Lung (tissue), 11 donors: ENCODE measurements at regions not wholly inside any gene's neighbourhood (a gene's known extent, or its start where the extent isn't known, plus 50 kb on each side); places are given as distances from the start of the nearest gene placed in this dataset.
"Not testable (repeated sequence)": the region's sequence is repeated elsewhere in the genome, so short reads cannot be mapped to it uniquely, and the experiment has no call there.

Experiments used
- ATAC-seq: fragments of 200-7000 bp; cut with Tn5 transposase; one replicate; pipeline ENCODE4 v1.9.1; 2020; ENCODE audit warnings: moderate number of reproducible peaks; ENCODE audit not compliant: insufficient read depth, low FRiP score
- DNase-seq, 3 donors: peaks; one replicate each; pipeline ENCODE4 v3.0.0-alpha.2; 2013 to 2017
- H3K27ac ChIP-seq, 2 donors: one replicate each; pipeline ENCODE4 v1.5.1; 2013; ENCODE audit warnings: mild to moderate bottlenecking in 2 of 2, moderate library complexity in 2 of 2, control low read depth in 1 of 2, inconsistent platforms in 1 of 2, low read depth in 1 of 2, low read length in 1 of 2
- H3K27me3 ChIP-seq, 3 donors: one replicate each; pipeline ENCODE4 v1.5.1; 2013; ENCODE audit warnings: low read length in 2 of 3; ENCODE audit not compliant: control insufficient read depth in 3 of 3, insufficient read depth in 3 of 3
- H3K36me3 ChIP-seq, 4 donors: one replicate each; pipeline ENCODE4 v1.5.1; 2013; ENCODE audit warnings: low read length in 4 of 4, mild to moderate bottlenecking in 1 of 4, moderate library complexity in 1 of 4; ENCODE audit not compliant: control insufficient read depth in 4 of 4, insufficient read depth in 4 of 4
- H3K4me1 ChIP-seq, 5 donors: one replicate each; pipeline ENCODE4 v1.5.1; 2013; ENCODE audit warnings: low read length in 5 of 5, mild to moderate bottlenecking in 2 of 5, moderate library complexity in 1 of 5; ENCODE audit not compliant: control insufficient read depth in 5 of 5, insufficient read depth in 5 of 5
- H3K4me3 ChIP-seq: one replicate; pipeline ENCODE4 v1.5.1; 2013; ENCODE audit warnings: mild to moderate bottlenecking, control low read depth, moderate library complexity
- H3K9ac ChIP-seq, 2 donors: one replicate each; pipeline ENCODE4 v1.5.1; 2013; ENCODE audit warnings: low read length in 2 of 2, control low read depth in 1 of 2; ENCODE audit not compliant: insufficient read depth in 1 of 2
- H3K9me3 ChIP-seq, 4 donors: one replicate each; pipeline ENCODE4 v1.5.1; 2013; ENCODE audit warnings: low read length in 3 of 4, mild to moderate bottlenecking in 1 of 4, moderate library complexity in 1 of 4; ENCODE audit not compliant: control insufficient read depth in 4 of 4, insufficient read depth in 3 of 4
- WGBS, 2 donors: extraction: QIAGEN DNeasy Blood & Tissue Kit; methylation state at CpG; one replicate each; pipeline ENCODE4 v1.1.7; 2013; 5-methylcytosine and 5-hydroxymethylcytosine counted together
- TF ChIP-seq, protein P1 (sequence below): IDR thresholded peaks from 2 replicates; pipeline ENCODE4 v1.5.1; 2012; ENCODE audit warnings: mild to moderate bottlenecking; ENCODE audit errors: control extremely low read depth, extremely low read depth
- donor health status: control.
- donor health status: control.
- donor health status: Bipolar disorder and iron deficiency.
- donor health status: healthy.
- donor health status: DM: yes; HTN: yes; CAD: no.

DNA sequence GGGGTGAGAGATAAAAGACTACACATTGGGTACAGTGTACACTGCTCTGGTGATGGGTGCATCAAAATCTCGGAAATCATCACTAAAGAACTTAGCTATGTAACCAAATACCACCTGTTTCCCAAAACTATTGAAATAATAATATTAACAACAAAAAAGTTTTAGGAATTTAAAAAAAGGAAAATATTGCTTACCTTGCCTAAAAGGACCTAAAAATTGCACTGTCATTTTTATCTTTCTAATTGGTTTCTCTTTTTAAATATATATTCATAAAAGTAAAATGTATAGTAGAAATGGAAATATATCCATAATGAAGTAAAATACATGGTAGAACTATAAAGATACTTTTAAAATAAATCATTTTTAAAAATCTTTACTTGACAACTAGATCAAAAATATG is 719.3 kb upstream of the RGS18 start:
- 74 to 77% methylated on average over 1 of the region's 1 CpG for WGBS, 2 donors
- ATAC-seq: no peak

DNA sequence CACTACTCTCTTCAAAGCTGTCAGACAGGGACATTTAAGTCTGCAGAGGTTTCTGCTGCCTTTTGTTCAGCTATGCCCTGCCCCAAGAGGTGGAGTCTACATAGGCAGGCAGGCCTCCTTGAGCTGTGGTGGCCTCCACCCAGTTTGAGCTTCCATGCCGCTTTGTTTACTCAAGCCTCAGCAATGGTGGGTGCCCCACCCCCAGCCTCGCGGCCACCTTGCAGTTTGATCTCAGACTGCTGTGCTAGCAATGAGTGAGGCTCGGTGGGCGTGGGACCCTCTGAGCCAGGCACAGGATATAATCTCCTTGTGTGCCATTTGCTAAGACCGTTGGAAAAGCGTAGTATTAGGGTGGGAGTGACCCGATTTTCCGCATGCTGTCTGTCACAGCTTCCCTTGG is 710.0 kb upstream of the RGS18 start:
- WGBS, 2 donors: 92 to 93% methylated on average over 9 of the region's 9 CpGs
- H3K4me3 ChIP-seq, H3K27ac ChIP-seq, DNase-seq, H3K4me1 ChIP-seq, H3K27me3 ChIP-seq, ATAC-seq, H3K9me3 ChIP-seq, H3K36me3 ChIP-seq, H3K9ac ChIP-seq: not testable (repeated sequence)

More for the DNA sequence above, 719.3 kb upstream of the RGS18 start:
- Histone ChIP-seq H3K4me3 (no peak overlapping the region), H3K9me3 (peaks cover 0 to 6% (median 0%) of the 10 kb centered on the region in 4 donors), H3K27me3 (no peaks in the 10 kb centered on the region), H3K4me1 (no peaks in the 10 kb centered on the region), H3K36me3 (no peaks in the 10 kb centered on the region), H3K9ac (no peak overlapping the region), H3K27ac (no peak overlapping the region)
- no peak for DNase-seq
- TF ChIP-seq, protein P1, sequence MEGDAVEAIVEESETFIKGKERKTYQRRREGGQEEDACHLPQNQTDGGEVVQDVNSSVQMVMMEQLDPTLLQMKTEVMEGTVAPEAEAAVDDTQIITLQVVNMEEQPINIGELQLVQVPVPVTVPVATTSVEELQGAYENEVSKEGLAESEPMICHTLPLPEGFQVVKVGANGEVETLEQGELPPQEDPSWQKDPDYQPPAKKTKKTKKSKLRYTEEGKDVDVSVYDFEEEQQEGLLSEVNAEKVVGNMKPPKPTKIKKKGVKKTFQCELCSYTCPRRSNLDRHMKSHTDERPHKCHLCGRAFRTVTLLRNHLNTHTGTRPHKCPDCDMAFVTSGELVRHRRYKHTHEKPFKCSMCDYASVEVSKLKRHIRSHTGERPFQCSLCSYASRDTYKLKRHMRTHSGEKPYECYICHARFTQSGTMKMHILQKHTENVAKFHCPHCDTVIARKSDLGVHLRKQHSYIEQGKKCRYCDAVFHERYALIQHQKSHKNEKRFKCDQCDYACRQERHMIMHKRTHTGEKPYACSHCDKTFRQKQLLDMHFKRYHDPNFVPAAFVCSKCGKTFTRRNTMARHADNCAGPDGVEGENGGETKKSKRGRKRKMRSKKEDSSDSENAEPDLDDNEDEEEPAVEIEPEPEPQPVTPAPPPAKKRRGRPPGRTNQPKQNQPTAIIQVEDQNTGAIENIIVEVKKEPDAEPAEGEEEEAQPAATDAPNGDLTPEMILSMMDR: no peak

DNA sequence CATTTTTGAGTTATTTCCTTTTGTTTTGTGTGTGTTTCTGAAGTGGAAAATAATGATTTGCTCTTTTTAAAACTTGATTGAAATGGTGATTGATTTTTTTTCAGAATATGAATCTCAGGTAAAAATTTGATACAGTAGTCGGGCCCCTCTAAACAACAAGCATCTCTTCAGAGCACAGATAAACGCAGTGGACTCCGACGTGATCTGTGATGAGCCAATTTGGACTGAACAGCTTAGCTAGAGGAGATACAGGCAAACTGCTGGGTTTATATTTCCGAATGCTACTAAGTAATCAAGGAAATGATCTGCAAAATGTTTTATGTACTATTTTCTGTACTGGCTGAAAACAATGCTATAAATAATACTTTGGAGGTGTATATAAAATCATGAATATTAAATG is 705.7 kb upstream of the RGS18 start:
- Histone ChIP-seq H3K4me3 (no peak overlapping the region), H3K9me3 (peaks cover 0 to 2% (median 0%) of the 10 kb centered on the region in 4 donors), H3K4me1 (no peaks in the 10 kb centered on the region), H3K36me3 (no peaks in the 10 kb centered on the region), H3K27ac (no peak overlapping the region), H3K9ac (no peak overlapping the region), H3K27me3 (no peaks in the 10 kb centered on the region)
- ATAC-seq (no peak), DNase-seq (no peak)
- TF ChIP-seq, protein P1: no peak
- WGBS, 2 donors: 80 to 91% methylated on average over 5 of the region's 5 CpGs

DNA sequence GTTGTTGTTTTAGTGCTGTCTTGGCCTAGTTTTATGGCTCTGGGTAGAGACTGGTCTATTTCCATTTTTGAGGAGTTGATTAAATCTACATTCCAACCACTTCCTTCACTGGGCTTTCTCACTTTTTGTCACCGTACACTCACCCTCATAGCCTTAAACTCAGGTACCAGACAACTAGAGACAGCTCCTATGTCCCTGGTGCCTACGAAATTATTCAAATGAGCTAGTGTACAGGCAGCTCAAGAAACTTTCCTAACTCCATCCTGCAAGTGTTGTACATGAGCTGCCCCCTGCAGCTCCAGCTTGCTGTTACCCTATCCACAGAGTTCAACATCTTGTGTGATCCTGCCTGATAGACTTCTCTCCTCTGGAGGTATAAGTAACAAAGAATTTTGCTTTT is 704.8 kb upstream of the RGS18 start:
- Histone ChIP-seq H3K4me1 (no peaks in the 10 kb centered on the region), H3K9ac (no peak overlapping the region), H3K27ac (no peak overlapping the region), H3K9me3 (no peaks in the 10 kb centered on the region), H3K36me3 (no peaks in the 10 kb centered on the region), H3K27me3 (no peaks in the 10 kb centered on the region), H3K4me3 (no peak overlapping the region)
- 76% methylated on average over 2 of the region's 2 CpGs for WGBS, 2 donors
- DNase-seq: no peak
- ATAC-seq: no peak
- TF ChIP-seq, protein P1: no peak
